ENCODE measurements at regions not wholly inside any gene's neighbourhood (a gene's known extent, or its start where the extent isn't known, plus 50 kb on each side); places are given as distances from the start of the nearest gene placed in this dataset.

DNA sequence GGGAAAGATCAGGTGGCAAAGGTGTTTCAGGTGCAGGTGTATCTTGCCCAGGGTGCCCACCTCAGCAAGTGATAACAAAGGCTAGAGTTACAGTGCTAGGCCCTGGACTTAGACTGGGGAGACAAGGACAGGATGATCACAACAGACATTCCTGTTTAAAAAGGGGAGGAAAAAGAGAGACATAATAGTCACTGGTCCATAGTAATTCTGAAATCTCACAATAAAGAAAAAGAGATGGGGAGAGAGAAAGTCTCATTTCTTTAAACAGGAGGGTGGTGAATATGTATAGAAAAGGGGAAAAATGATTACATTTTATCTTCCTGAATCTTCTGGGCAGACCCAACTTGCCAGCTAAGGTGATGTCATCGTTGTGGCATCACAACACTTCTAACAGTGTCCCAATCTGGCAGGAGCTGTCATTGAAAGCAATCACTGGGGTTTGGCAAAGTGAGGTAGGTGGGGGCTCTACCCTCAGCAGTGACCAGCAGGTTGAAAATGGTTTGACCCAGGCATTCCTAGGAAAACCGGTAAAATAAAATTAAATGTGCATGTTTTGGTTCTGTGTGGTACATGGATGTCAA, 99.5 kb downstream of the ZNF621 start:
- H3K27ac ChIP-seq (ENCODE audit: low read depth, low read length) = no peak overlapping the region
- WGBS, 2 experiments (ENCODE audit: insufficient coverage in 1 of 2, insufficient read length in 1 of 2) = 84 to 100% methylated on average over 1 to 2 of the region's 2 CpGs
- H3K9me3 ChIP-seq (ENCODE audit: control insufficient read depth, low read length) = peaks cover 9% of the 10 kb centered on the region
- no peak overlapping the region for H3K4me3 ChIP-seq (ENCODE audit: low read length)
- no peaks in the 10 kb centered on the region for H3K36me3 ChIP-seq (ENCODE audit: control insufficient read depth, insufficient read depth, low read length)
- H3K9ac ChIP-seq (ENCODE audit: extremely low read depth, low read length, poor library complexity, severe bottlenecking) = no peak overlapping the region
- Mint-ChIP-seq H3K27ac (no peak overlapping the region), H3K36me3 (ENCODE audit: low read depth) (peaks cover 4% of the 10 kb centered on the region), H3K4me1 (no peaks in the 10 kb centered on the region), H3K4me3 (no peak overlapping the region), H3K27me3 (ENCODE audit: insufficient read depth) (peaks cover 7% of the 10 kb centered on the region), H3K9me3 (peaks cover 19% of the 10 kb centered on the region)
- H3K27me3 ChIP-seq (ENCODE audit: control insufficient read depth, insufficient read depth, low read length, poor library complexity, severe bottlenecking) = no peaks in the 10 kb centered on the region
- TF ChIP-seq, protein P1, sequence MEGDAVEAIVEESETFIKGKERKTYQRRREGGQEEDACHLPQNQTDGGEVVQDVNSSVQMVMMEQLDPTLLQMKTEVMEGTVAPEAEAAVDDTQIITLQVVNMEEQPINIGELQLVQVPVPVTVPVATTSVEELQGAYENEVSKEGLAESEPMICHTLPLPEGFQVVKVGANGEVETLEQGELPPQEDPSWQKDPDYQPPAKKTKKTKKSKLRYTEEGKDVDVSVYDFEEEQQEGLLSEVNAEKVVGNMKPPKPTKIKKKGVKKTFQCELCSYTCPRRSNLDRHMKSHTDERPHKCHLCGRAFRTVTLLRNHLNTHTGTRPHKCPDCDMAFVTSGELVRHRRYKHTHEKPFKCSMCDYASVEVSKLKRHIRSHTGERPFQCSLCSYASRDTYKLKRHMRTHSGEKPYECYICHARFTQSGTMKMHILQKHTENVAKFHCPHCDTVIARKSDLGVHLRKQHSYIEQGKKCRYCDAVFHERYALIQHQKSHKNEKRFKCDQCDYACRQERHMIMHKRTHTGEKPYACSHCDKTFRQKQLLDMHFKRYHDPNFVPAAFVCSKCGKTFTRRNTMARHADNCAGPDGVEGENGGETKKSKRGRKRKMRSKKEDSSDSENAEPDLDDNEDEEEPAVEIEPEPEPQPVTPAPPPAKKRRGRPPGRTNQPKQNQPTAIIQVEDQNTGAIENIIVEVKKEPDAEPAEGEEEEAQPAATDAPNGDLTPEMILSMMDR (conservative IDR thresholded peaks at IDR 0.05) = no peak
- no peaks in the 10 kb centered on the region for H3K4me1 ChIP-seq (ENCODE audit: control insufficient read depth, insufficient read depth, low read length)
- no peak for DNase-seq

DNA sequence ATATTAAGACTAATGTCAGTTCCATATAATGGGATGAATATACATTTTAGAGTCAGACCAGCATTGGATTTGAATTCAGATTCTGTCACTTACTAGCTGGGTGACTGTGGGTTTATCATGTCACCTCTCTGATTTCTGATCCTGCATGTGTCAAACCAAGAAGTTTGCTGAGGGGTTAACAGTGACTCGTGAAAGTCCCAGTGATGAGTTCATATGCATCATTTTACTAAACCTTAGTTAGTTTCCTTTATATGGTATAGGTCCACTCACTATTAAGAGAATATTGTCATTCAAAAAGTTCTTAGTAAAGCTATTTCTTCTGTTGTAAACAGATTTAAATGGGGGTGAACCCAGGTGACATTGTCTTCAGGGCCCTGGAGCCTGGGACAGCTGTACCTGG, 102.3 kb downstream of the ZNF621 start:
- H3K9me3 Mint-ChIP-seq = peaks cover 33% of the 10 kb centered on the region
- Histone ChIP-seq H3K27me3 (ENCODE audit: control insufficient read depth, insufficient read depth, low read length, poor library complexity, severe bottlenecking) (no peaks in the 10 kb centered on the region), H3K36me3 (ENCODE audit: control insufficient read depth, insufficient read depth, low read length) (no peaks in the 10 kb centered on the region), H3K27ac (ENCODE audit: low read depth, low read length) (no peak overlapping the region), H3K4me3 (ENCODE audit: low read length) (no peak overlapping the region), H3K9ac (ENCODE audit: extremely low read depth, low read length, poor library complexity, severe bottlenecking) (no peak overlapping the region), H3K9me3 (ENCODE audit: control insufficient read depth, low read length) (peaks cover 26% of the 10 kb centered on the region), H3K4me1 (ENCODE audit: control insufficient read depth, insufficient read depth, low read length) (no peaks in the 10 kb centered on the region)
- peaks cover 7% of the 10 kb centered on the region for H3K27me3 Mint-ChIP-seq (ENCODE audit: insufficient read depth)
- H3K4me1 Mint-ChIP-seq = peaks cover 9% of the 10 kb centered on the region
- no peak for DNase-seq
- peaks cover 4% of the 10 kb centered on the region for H3K36me3 Mint-ChIP-seq (ENCODE audit: low read depth)
- WGBS, 2 experiments (ENCODE audit: insufficient coverage in 1 of 2, insufficient read length in 1 of 2) = 100% methylated on average over 1 of the region's 1 CpG; no CpG with 5 or more reads in 1 of the 2 experiments
- H3K27ac Mint-ChIP-seq = no peak overlapping the region
- TF ChIP-seq, protein P1 (conservative IDR thresholded peaks at IDR 0.05) = no peak
- H3K4me3 Mint-ChIP-seq = no peak overlapping the region

DNA sequence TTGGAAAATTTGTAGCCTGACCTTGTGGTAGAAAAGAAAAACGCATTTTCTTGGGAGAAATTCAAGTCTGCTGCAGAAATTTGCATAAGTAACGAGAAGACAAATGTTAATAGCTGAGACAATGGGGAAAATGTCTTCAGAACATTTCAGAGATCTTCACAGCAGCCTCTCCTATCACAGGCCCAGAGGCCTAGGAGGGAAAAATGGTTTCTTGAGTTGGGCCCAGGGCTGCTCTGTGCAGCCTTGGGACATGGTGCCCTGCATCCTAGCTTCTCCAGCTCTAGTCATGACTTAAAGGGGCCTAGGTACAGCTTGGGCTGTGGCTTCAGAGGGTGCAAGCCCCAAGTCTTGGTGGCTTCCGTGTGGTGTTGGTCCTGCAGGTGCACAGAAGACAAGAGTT, 104.2 kb downstream of the ZNF621 start:
- 79 to 88% methylated on average over 2 to 3 of the region's 3 CpGs for WGBS, 2 experiments (ENCODE audit: insufficient coverage in 1 of 2, insufficient read length in 1 of 2)
- DNase-seq = no peak
- Histone ChIP-seq H3K27ac (ENCODE audit: low read depth, low read length) (no peak overlapping the region), H3K4me3 (ENCODE audit: low read length) (no peak overlapping the region), H3K9ac (ENCODE audit: extremely low read depth, low read length, poor library complexity, severe bottlenecking) (no peak overlapping the region), H3K9me3 (ENCODE audit: control insufficient read depth, low read length) (peaks cover 26% of the 10 kb centered on the region), H3K36me3 (ENCODE audit: control insufficient read depth, insufficient read depth, low read length) (no peaks in the 10 kb centered on the region), H3K27me3 (ENCODE audit: control insufficient read depth, insufficient read depth, low read length, poor library complexity, severe bottlenecking) (no peaks in the 10 kb centered on the region), H3K4me1 (ENCODE audit: control insufficient read depth, insufficient read depth, low read length) (no peaks in the 10 kb centered on the region)
- Mint-ChIP-seq H3K27ac (no peak overlapping the region), H3K4me3 (no peak overlapping the region), H3K9me3 (peaks cover 33% of the 10 kb centered on the region), H3K27me3 (ENCODE audit: insufficient read depth) (peaks cover 7% of the 10 kb centered on the region), H3K36me3 (ENCODE audit: low read depth) (peaks cover 4% of the 10 kb centered on the region), H3K4me1 (peaks cover 9% of the 10 kb centered on the region)
- TF ChIP-seq, protein P1 (conservative IDR thresholded peaks at IDR 0.05) = no peak

Data from endodermal cell (in vitro differentiated cells).